Lung (tissue), 11 donors: ENCODE measurements at regions not wholly inside any gene's neighbourhood (a gene's known extent, or its start where the extent isn't known, plus 50 kb on each side); places are given as distances from the start of the nearest gene placed in this dataset.
"Not testable (repeated sequence)": the region's sequence is repeated elsewhere in the genome, so short reads cannot be mapped to it uniquely, and the experiment has no call there.

Source experiments
- ATAC-seq: fragments of 200-7000 bp; cut with Tn5 transposase; one replicate; pipeline ENCODE4 v1.9.1; 2020; ENCODE audit warnings: moderate number of reproducible peaks; ENCODE audit not compliant: insufficient read depth, low FRiP score
- DNase-seq, 3 donors: peaks; one replicate each; pipeline ENCODE4 v3.0.0-alpha.2; 2013 to 2017
- H3K27ac ChIP-seq, 2 donors: one replicate each; pipeline ENCODE4 v1.5.1; 2013; ENCODE audit warnings: mild to moderate bottlenecking in 2 of 2, moderate library complexity in 2 of 2, control low read depth in 1 of 2, inconsistent platforms in 1 of 2, low read depth in 1 of 2, low read length in 1 of 2
- H3K27me3 ChIP-seq, 3 donors: one replicate each; pipeline ENCODE4 v1.5.1; 2013; ENCODE audit warnings: low read length in 2 of 3; ENCODE audit not compliant: control insufficient read depth in 3 of 3, insufficient read depth in 3 of 3
- H3K36me3 ChIP-seq, 4 donors: one replicate each; pipeline ENCODE4 v1.5.1; 2013; ENCODE audit warnings: low read length in 4 of 4, mild to moderate bottlenecking in 1 of 4, moderate library complexity in 1 of 4; ENCODE audit not compliant: control insufficient read depth in 4 of 4, insufficient read depth in 4 of 4
- H3K4me1 ChIP-seq, 5 donors: one replicate each; pipeline ENCODE4 v1.5.1; 2013; ENCODE audit warnings: low read length in 5 of 5, mild to moderate bottlenecking in 2 of 5, moderate library complexity in 1 of 5; ENCODE audit not compliant: control insufficient read depth in 5 of 5, insufficient read depth in 5 of 5
- H3K4me3 ChIP-seq: one replicate; pipeline ENCODE4 v1.5.1; 2013; ENCODE audit warnings: mild to moderate bottlenecking, control low read depth, moderate library complexity
- H3K9ac ChIP-seq, 2 donors: one replicate each; pipeline ENCODE4 v1.5.1; 2013; ENCODE audit warnings: low read length in 2 of 2, control low read depth in 1 of 2; ENCODE audit not compliant: insufficient read depth in 1 of 2
- H3K9me3 ChIP-seq, 4 donors: one replicate each; pipeline ENCODE4 v1.5.1; 2013; ENCODE audit warnings: low read length in 3 of 4, mild to moderate bottlenecking in 1 of 4, moderate library complexity in 1 of 4; ENCODE audit not compliant: control insufficient read depth in 4 of 4, insufficient read depth in 3 of 4
- CTCF ChIP-seq: IDR thresholded peaks from 2 replicates; pipeline ENCODE4 v1.5.1; 2012; ENCODE audit warnings: mild to moderate bottlenecking; ENCODE audit errors: control extremely low read depth, extremely low read depth
- WGBS, 2 donors: extraction: QIAGEN DNeasy Blood & Tissue Kit; methylation state at CpG; one replicate each; pipeline ENCODE4 v1.1.7; 2013; 5-methylcytosine and 5-hydroxymethylcytosine counted together
- donor health status: control.
- donor health status: control.
- donor health status: Bipolar disorder and iron deficiency.
- donor health status: healthy.
- donor health status: DM: yes; HTN: yes; CAD: no.

- Histone ChIP-seq H3K9ac (no peak overlapping the region), H3K27ac (no peak overlapping the region), H3K36me3 (no peaks in the 10 kb centered on the region), H3K9me3 (peaks cover 0 to 6% (median 4%) of the 10 kb centered on the region in 4 donors), H3K4me1 (no peaks in the 10 kb centered on the region), H3K4me3 (no peak overlapping the region), H3K27me3 (peaks cover 0 to 9% (median 0%) of the 10 kb centered on the region in 3 donors)
- no peak for ATAC-seq
- no peak for DNase-seq
- 78 to 86% methylated on average over 3 of the region's 3 CpGs for WGBS, 2 donors
- TF ChIP-seq CTCF, result no peak
These were observed 93.1 kb downstream of the WTIP start for GRCh38 chr19:34574704-34575103.

GRCh38 chr19:34573226-34573864 is 91.8 kb downstream of the WTIP start:
- Histone ChIP-seq H3K27ac (no peak overlapping the region), H3K4me1 (no peaks in the 10 kb centered on the region), H3K4me3 (no peak overlapping the region), H3K27me3 (peaks cover 0 to 9% (median 0%) of the 10 kb centered on the region in 3 donors), H3K9ac (no peak overlapping the region), H3K9me3 (peaks cover 0 to 7% (median 4%) of the 10 kb centered on the region in 4 donors), H3K36me3 (no peaks in the 10 kb centered on the region)
- 74 to 78% methylated on average over 14 of the region's 14 CpGs for WGBS, 2 donors
- no peak for TF ChIP-seq CTCF
- ATAC-seq (no peak), DNase-seq (no peak)

GRCh38 chr19:34570140-34570539 is 88.6 kb downstream of the WTIP start:
- H3K27ac ChIP-seq, H3K4me3 ChIP-seq, H3K9ac ChIP-seq, H3K4me1 ChIP-seq, DNase-seq, H3K36me3 ChIP-seq, ATAC-seq, H3K27me3 ChIP-seq: not testable (repeated sequence)
- peaks cover 0 to 14% (median 6%) of the 10 kb centered on the region in 4 donors for H3K9me3 ChIP-seq
- 91 to 93% methylated on average over 6 of the region's 6 CpGs for WGBS, 2 donors

- not testable (repeated sequence) for ATAC-seq, H3K27ac ChIP-seq, DNase-seq, H3K27me3 ChIP-seq, H3K36me3 ChIP-seq, H3K9ac ChIP-seq, H3K4me1 ChIP-seq, H3K4me3 ChIP-seq, H3K9me3 ChIP-seq
- 74 to 80% methylated on average over 3 of the region's 3 CpGs for WGBS, 2 donors
These were observed 80.8 kb downstream of the WTIP start for GRCh38 chr19:34562344-34562743.
